RKO (cell line): ENCODE measurements at regions not wholly inside any gene's neighbourhood (a gene's known extent, or its start where the extent isn't known, plus 50 kb on each side); places are given as distances from the start of the nearest gene placed in this dataset.

Source experiments
- DNase-seq: peaks from one replicate; pipeline ENCODE4 v3.0.0-alpha.2; 2016; ENCODE audit warnings: low spot score

- no peak for DNase-seq
These were observed 889.3 kb downstream of the BCL11B start for GRCh38 chr14:98382662-98383061.

- DNase-seq, result no peak
These were observed 886.1 kb downstream of the BCL11B start for GRCh38 chr14:98385851-98386250.

- no peak for DNase-seq
These were observed 880.9 kb downstream of the BCL11B start for GRCh38 chr14:98391061-98391460.

DNA sequence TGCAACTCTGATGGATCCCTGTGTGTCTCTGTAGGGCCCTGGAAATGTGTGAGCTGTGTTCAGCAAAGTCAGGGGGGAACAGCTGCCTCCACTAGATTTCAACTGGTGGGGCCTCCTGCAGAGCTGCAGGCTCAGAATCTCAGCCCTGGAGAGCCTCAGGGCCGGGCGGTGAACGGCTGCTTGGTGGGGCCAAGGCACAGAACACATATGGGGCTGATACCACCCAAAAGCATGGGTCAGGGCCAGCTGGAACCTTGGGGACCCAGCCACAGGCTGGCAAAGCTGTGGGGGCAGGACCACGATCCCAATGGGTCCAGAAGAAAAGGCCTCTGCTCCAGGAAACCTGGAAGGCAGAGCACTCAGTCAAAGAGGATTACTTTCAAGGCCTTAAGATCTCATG lies 878.5 kb downstream of the BCL11B start:
- DNase-seq, result no peak

DNA sequence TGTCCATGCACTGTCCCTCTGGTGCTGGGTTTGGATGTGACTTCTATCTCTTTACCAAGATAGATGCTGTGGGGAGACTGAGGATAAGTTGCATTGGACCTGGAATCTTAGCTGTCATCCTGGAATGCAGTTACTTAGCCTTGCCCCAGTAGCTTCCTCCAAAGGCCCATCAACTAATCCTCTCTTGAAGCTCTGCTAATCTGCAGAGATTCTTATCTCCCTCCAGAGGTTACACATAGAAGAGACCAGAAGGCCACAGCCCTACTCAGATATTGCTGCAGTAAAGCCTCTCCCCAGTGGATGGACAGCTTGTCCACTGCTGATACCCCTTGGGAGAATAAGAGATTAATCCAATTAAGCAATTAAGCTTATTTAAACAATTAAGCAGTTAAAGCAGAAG lies 867.2 kb downstream of the BCL11B start:
- no peak for DNase-seq

DNA sequence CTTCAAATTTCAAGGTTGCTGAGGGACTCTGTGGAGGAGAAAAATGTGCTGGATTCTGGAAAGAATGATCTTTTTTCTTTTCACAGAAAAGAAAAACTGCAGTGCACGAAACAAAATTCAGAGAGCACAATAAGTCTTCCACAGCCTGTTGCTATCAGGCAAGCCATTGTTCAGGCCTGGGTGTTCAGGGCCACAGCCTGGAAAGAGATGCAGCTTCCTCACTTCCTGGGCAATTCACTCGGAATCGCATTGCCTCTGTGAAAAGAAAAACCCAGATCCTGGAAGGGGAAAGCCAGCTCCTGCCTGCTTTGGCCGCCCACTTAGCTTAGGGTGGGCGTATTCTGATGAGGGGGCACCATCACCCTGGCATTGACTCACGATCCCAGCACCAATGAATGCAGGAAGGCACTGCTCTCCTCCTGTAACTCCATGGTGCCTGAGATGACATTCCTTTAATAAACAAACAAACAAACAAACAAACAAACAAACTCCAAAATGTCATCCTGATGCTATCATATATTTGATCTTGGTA lies 863.9 kb downstream of the BCL11B start:
- DNase-seq, result no peak

- no peak for DNase-seq
These were observed 863.3 kb downstream of the BCL11B start for GRCh38 chr14:98408713-98409112.

GRCh38 chr14:98411154-98411553 lies 860.8 kb downstream of the BCL11B start:
- DNase-seq, result no peak

- DNase-seq, result no peak
These were observed 859.6 kb downstream of the BCL11B start for GRCh38 chr14:98412431-98412830.

- no peak for DNase-seq
These were observed 856.2 kb downstream of the BCL11B start for GRCh38 chr14:98415766-98416165.

- no peak for DNase-seq
These were observed 855.0 kb downstream of the BCL11B start for GRCh38 chr14:98417001-98417400.

- DNase-seq, result no peak
These were observed 843.5 kb downstream of the BCL11B start for GRCh38 chr14:98428483-98428994.

GRCh38 chr14:98433436-98433835 lies 838.6 kb downstream of the BCL11B start:
- no peak for DNase-seq

- DNase-seq, result no peak
These were observed 834.9 kb downstream of the BCL11B start for GRCh38 chr14:98437113-98437512.

DNA sequence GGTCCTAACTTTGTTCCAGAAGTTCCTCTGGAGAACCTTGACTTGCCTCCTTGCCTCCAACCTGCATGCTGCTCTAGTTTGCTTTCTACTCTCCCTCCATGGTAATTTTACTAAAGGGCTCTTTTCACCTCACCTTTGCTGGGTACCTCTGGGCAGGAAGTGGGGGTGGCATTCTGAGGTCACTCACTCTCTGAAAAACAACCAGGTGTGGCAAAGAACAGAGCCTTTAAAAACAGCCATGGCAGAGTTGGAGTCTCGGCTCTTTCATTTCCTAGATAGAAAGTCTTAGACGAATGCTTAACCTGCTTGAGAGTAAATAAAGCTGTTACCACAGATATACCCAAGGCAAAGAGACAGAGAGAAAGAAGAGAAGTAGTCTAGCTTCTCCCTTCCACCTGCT lies 827.9 kb downstream of the BCL11B start:
- no peak for DNase-seq

DNA sequence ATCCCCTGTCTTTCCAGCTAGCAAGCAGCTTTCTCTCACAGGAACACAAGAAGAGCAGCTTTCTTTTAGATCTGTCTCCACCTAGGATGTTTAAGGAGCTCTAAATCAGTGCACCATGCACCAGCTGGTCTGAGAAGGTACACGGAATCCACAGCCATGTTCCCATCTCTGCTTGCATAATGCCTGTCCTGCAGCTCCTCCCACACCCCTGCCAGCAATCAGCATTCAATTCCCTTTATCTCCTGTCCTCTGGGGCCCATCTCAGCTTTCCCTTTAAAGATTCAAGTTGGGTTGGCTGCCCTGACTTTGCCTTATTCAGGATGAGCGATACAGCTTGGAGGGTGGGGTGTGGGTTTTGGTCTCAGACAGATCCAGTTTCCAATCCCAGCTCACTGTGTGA lies 826.3 kb downstream of the BCL11B start:
- no peak for DNase-seq

GRCh38 chr14:98446508-98446907 lies 825.5 kb downstream of the BCL11B start:
- no peak for DNase-seq

GRCh38 chr14:98456231-98456630 lies 815.8 kb downstream of the BCL11B start:
- no peak for DNase-seq

DNA sequence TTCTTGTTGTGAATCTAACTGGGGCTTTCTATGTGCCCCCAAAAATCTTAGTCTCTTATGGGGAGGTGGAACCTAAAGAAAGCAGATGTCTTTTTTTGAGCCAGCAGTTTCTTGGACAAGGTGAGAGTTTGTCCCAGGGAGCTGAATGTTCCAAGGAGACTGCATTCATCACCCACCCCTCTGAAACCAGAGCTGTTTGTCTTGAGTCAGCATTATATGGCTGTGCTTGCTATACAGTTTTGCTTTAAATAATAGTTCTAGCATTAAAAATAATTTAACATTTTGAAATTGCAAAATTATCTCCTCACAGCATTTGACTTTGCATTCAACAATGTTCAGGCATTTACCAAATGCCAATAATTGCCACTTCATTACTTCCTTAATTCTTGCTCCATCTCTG lies 813.3 kb downstream of the BCL11B start:
- no peak for DNase-seq

- no peak for DNase-seq
These were observed 809.1 kb downstream of the BCL11B start for GRCh38 chr14:98462908-98463307.

DNA sequence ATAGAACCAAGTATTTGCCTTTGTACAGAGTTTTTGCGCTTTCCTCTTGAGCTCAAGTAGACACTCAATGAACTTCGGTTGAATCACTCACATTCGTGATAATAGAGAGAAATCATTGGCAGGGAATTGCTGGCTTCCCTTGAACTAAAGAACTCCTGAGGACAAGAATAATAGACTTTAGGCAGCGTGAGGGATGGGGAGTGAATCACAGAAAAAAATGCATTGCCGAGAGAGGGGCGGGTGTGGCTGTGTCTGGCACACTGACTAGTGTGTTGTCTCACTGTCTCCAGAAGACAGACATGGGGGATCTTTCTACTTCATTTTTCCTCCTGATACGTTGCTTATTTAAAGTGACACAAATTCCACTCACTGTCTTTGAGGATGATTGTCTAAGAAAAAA lies 805.2 kb downstream of the BCL11B start:
- DNase-seq, result no peak

GRCh38 chr14:98470663-98471062 lies 801.3 kb downstream of the BCL11B start:
- DNase-seq, result no peak

GRCh38 chr14:98474900-98475299 lies 797.1 kb downstream of the BCL11B start:
- no peak for DNase-seq

DNA sequence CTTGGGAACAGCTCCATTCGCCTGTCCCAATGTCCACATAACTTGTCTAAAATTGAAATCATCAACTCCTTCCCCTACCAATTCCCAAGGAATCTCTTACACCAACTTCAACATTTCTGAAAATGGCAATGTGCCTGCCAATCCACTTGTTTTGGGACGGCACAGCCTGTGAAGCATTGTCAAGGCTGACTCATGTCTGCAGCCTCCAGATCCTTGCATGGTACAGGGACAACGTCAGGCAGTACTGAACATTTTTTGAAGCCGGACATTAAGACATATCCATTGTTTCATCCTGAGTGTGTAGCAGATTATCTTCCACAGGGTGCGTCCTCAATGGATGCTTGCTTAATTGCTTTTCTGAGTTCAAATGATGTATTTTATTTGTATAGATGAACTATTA lies 794.1 kb downstream of the BCL11B start:
- no peak for DNase-seq

- DNase-seq, result no peak
These were observed 782.9 kb downstream of the BCL11B start for GRCh38 chr14:98489115-98489514.
